Hepatocyte (in vitro differentiated cells): ENCODE measurements at regions not wholly inside any gene's neighbourhood (a gene's known extent, or its start where the extent isn't known, plus 50 kb on each side); places are given as distances from the start of the nearest gene placed in this dataset.

Experiments
- DNase-seq: peaks from one replicate; pipeline ENCODE4 v3.0.0-alpha.2; 2016; ENCODE audit warnings: low spot score
- H2AFZ ChIP-seq: fragments of 200-600 bp; sonication (generic); 2 replicates; pipeline ENCODE4 v1.6.0; 2016; ENCODE audit warnings: antibody characterized with exemption, mild to moderate bottlenecking
- H3K27ac ChIP-seq: fragments of 200-600 bp; sonication (generic); 2 replicates; pipeline ENCODE4 v1.5.1; 2016; ENCODE audit warnings: mild to moderate bottlenecking
- H3K27me3 ChIP-seq: fragments of 200-600 bp; sonication (generic); 2 replicates; pipeline ENCODE4 v1.6.1; 2016
- H3K36me3 ChIP-seq: fragments of 200-600 bp; sonication (generic); replicated peaks from 2 replicates; pipeline ENCODE4 v1.5.1; 2016; ENCODE audit warnings: low read depth; ENCODE audit not compliant: insufficient read depth
- H3K4me1 ChIP-seq: fragments of 200-600 bp; sonication (generic); 2 replicates; pipeline ENCODE4 v1.5.1; 2016; ENCODE audit warnings: mild to moderate bottlenecking, moderate library complexity; ENCODE audit not compliant: insufficient read depth
- H3K4me2 ChIP-seq: fragments of 200-600 bp; sonication (generic); 2 replicates; pipeline ENCODE4 v1.6.0; 2016
- H3K4me3 ChIP-seq: fragments of 200-600 bp; sonication (generic); 2 replicates; pipeline ENCODE4 v1.5.1; 2016; ENCODE audit warnings: mild to moderate bottlenecking
- H3K79me2 ChIP-seq: fragments of 200-600 bp; sonication (generic); 2 replicates; pipeline ENCODE4 v1.6.0; 2017; ENCODE audit warnings: mild to moderate bottlenecking
- H3K9me2 ChIP-seq: fragments of 200-600 bp; sonication (generic); replicated peaks from 2 replicates; pipeline ENCODE4 v1.6.0; 2017; ENCODE audit warnings: mild to moderate bottlenecking; ENCODE audit not compliant: insufficient read depth
- H3K9me3 ChIP-seq: fragments of 200-600 bp; sonication (generic); 2 replicates; pipeline ENCODE4 v1.5.1; 2016; ENCODE audit warnings: low read depth, mild to moderate bottlenecking
- H4K20me1 ChIP-seq: fragments of 200-600 bp; sonication (generic); 2 replicates; pipeline ENCODE4 v1.6.0; 2016; ENCODE audit warnings: mild to moderate bottlenecking; ENCODE audit not compliant: insufficient read depth, poor library complexity, severe bottlenecking
- EZH2 ChIP-seq: fragments of 200-600 bp; sonication (generic); IDR thresholded peaks from 2 replicates; pipeline ENCODE4 v1.6.1; 2016; ENCODE audit warnings: antibody characterized with exemption, mild to moderate bottlenecking, borderline replicate concordance
- EZH2phosphoT487 ChIP-seq: fragments of 200-600 bp; sonication (generic); IDR thresholded peaks from one replicate; pipeline ENCODE4 v1.6.1; 2018; ENCODE audit warnings: antibody characterized with exemption, mild to moderate bottlenecking, low read depth, moderate library complexity; ENCODE audit not compliant: unreplicated experiment, severe bottlenecking
- WGBS: methylation state at CpG from one replicate; pipeline ENCODE4 v1.1.6; 2016; ENCODE audit warnings: low lambda C conversion rate; ENCODE audit errors: missing lambda C conversion rate; 5-methylcytosine and 5-hydroxymethylcytosine counted together
- TF ChIP-seq, protein P1 (sequence below): fragments of 200-600 bp; sonication (generic); IDR thresholded peaks from 2 replicates; pipeline ENCODE4 v1.5.1; 2016; ENCODE audit warnings: antibody characterized with exemption, mild to moderate bottlenecking; ENCODE audit not compliant: poor library complexity

DNA sequence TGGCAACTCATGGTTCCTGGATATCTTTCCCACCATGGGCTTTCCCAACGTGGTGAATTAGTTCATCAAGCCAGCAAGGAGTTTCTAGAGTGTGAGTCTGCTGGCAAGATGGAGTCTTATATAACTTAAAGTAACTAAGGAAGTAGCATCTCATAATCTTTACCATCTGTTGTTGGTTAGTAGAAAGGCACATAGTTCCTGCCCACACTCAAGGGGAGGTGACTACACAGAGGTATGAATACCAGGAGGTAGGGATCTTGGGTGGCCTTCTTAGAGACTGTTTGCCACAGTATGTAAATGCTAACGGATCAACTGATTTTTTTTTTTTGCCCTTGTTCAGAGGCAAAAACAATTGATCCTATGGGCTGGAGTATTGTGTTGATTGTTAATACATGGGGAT, 446.9 kb downstream of the ATP23 start:
- Histone ChIP-seq H3K36me3 (no peaks in the 10 kb centered on the region), H3K4me3 (no peak overlapping the region)
- no peak for DNase-seq

DNA sequence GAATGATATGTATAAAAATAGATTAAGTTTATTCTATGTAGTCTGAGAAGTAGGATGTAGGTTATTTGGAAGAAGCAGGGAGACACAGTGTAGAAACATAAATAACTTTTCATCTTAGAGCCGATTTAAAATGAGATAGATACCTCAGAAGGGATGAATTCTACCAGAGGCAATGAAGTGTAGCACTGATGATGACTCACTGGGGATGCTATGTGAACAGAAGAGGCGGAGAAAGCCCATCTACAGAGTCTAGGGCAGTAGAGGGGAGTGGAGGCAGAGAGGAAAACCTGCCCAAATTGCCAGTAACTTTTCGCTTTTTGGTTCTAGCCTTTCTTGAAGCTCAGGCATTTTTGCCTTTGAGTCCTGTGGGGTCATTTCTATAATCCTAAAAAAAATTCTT, 451.8 kb downstream of the ATP23 start:
- H3K27ac ChIP-seq: no peak overlapping the region
- no peaks in the 10 kb centered on the region for H3K27me3 ChIP-seq
- H3K4me2 ChIP-seq: no peak overlapping the region
- no peaks in the 10 kb centered on the region for H3K9me3 ChIP-seq
- H2AFZ ChIP-seq: no peak overlapping the region
- no peaks in the 10 kb centered on the region for H4K20me1 ChIP-seq
- H3K4me1 ChIP-seq: no peaks in the 10 kb centered on the region
- 95% methylated on average over 3 of the region's 3 CpGs for WGBS
- H3K79me2 ChIP-seq: no peaks in the 10 kb centered on the region
- no peak for TF ChIP-seq EZH2
- no peak for TF ChIP-seq EZH2phosphoT487
- TF ChIP-seq, protein P1, sequence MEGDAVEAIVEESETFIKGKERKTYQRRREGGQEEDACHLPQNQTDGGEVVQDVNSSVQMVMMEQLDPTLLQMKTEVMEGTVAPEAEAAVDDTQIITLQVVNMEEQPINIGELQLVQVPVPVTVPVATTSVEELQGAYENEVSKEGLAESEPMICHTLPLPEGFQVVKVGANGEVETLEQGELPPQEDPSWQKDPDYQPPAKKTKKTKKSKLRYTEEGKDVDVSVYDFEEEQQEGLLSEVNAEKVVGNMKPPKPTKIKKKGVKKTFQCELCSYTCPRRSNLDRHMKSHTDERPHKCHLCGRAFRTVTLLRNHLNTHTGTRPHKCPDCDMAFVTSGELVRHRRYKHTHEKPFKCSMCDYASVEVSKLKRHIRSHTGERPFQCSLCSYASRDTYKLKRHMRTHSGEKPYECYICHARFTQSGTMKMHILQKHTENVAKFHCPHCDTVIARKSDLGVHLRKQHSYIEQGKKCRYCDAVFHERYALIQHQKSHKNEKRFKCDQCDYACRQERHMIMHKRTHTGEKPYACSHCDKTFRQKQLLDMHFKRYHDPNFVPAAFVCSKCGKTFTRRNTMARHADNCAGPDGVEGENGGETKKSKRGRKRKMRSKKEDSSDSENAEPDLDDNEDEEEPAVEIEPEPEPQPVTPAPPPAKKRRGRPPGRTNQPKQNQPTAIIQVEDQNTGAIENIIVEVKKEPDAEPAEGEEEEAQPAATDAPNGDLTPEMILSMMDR: no peak
- H3K4me3 ChIP-seq: no peak overlapping the region
- no peak for DNase-seq
- H3K36me3 ChIP-seq: no peaks in the 10 kb centered on the region
- no peaks in the 10 kb centered on the region for H3K9me2 ChIP-seq

More for the DNA sequence above, 446.9 kb downstream of the ATP23 start:
- Histone ChIP-seq H3K79me2 (no peaks in the 10 kb centered on the region), H4K20me1 (no peaks in the 10 kb centered on the region), H3K4me1 (peaks cover 3% of the 10 kb centered on the region), H3K9me2 (no peaks in the 10 kb centered on the region), H3K27ac (no peak overlapping the region), H3K9me3 (no peaks in the 10 kb centered on the region), H2AFZ (no peak overlapping the region), H3K4me2 (no peak overlapping the region), H3K27me3 (no peaks in the 10 kb centered on the region)
- WGBS: 70% methylated on average over 2 of the region's 2 CpGs
- TF ChIP-seq EZH2: no peak
- TF ChIP-seq, protein P1: no peak
- TF ChIP-seq EZH2phosphoT487: no peak

DNA sequence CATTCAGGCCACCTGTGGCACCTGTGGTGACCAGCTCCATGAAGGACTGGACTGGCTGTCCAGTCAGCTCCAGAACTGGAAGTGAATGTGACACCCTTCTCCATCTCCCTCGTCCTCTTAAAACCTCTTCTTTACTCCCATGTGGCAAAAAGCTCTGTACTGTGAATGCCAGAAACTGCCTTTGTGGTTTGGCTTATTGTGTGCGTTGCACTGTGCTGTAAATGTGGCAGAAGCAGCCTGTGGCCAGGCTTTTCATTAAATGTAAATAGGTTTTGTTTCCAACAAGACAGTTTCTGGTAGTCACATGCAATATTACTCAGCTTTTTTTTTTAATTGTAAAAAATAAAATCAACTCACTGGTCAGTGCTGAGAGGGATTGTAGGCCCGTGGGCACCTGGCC, 453.7 kb downstream of the ATP23 start:
- H3K27me3 ChIP-seq: no peaks in the 10 kb centered on the region
- no peak for DNase-seq
- H3K4me1 ChIP-seq: no peaks in the 10 kb centered on the region
- H4K20me1 ChIP-seq: no peaks in the 10 kb centered on the region
- H3K4me2 ChIP-seq: no peak overlapping the region
- H3K9me3 ChIP-seq: no peaks in the 10 kb centered on the region
- no peak overlapping the region for H3K4me3 ChIP-seq
- TF ChIP-seq, protein P1: no peak
- no peak for TF ChIP-seq EZH2
- TF ChIP-seq EZH2phosphoT487: no peak
- no peaks in the 10 kb centered on the region for H3K9me2 ChIP-seq
- no peaks in the 10 kb centered on the region for H3K79me2 ChIP-seq
- WGBS: 94% methylated on average over 3 of the region's 3 CpGs
- no peak overlapping the region for H2AFZ ChIP-seq
- H3K27ac ChIP-seq: no peak overlapping the region
- no peaks in the 10 kb centered on the region for H3K36me3 ChIP-seq

DNA sequence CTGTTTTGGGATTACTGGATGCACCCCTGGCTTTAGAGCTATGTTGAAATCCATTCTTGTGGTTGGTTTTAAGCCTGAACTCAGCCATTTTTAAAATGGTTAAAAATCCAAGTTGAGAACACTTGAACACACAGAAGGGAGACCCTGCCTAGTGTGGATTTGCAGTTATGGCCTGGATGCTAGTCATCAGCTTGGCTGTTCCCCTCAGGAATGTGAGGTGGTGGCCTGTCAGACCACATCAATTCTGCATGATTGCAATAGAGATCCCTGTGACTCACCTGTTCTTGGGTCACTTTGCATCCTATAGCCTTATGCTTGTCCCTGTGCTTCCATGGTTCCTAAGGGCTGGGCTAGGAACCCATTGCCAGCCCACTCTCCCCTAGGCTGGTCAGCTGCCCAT, 454.1 kb downstream of the ATP23 start:
- Histone ChIP-seq H3K4me1 (no peaks in the 10 kb centered on the region), H4K20me1 (no peaks in the 10 kb centered on the region), H3K36me3 (no peaks in the 10 kb centered on the region), H3K27me3 (no peaks in the 10 kb centered on the region), H2AFZ (no peak overlapping the region), H3K9me2 (no peaks in the 10 kb centered on the region), H3K9me3 (no peaks in the 10 kb centered on the region), H3K79me2 (no peaks in the 10 kb centered on the region), H3K4me3 (no peak overlapping the region), H3K27ac (no peak overlapping the region), H3K4me2 (no peak overlapping the region)
- no peak for TF ChIP-seq EZH2phosphoT487
- TF ChIP-seq, protein P1: no peak
- TF ChIP-seq EZH2: no peak
- DNase-seq: no peak
